K562 (cell line): ENCODE measurements at regions not wholly inside any gene's neighbourhood (a gene's known extent, or its start where the extent isn't known, plus 50 kb on each side); places are given as distances from the start of the nearest gene placed in this dataset.

Source experiments
- ATAC-seq: fragments of 200-7000 bp; cut with Tn5 transposase; 3 replicates; pipeline ENCODE4 v1.9.1; 2020; ENCODE audit warnings: moderate library complexity
- BruUV-seq: library from RNA; stranded (reverse); fragments of 400-500 nt; replicated peaks from 2 replicates; lab custom pipeline; 2021; lab: Mats Ljungman, UMichigan
- CTCF ChIA-PET: fragments of 300-600 bp; formaldehyde crosslinking; extraction: SDS; loops from one replicate; lab custom pipeline; 2021; ENCODE audit warnings: low intra/inter-chr PET ratio; lab: Yijun Ruan, JAX
- POLR2A ChIA-PET: fragments of 300-600, 350-650 bp; sonication (Branson Sonifier 250); formaldehyde crosslinking; extraction: SDS; loops from one replicate; lab custom pipeline; 2021; ENCODE audit warnings: antibody characterized with exemption, inconsistent platforms; lab: Yijun Ruan, JAX
- DNase-seq, 4 experiments: peaks; one replicate each; pipeline versions ENCODE4 v3.0.0 to v3.0.0-alpha.2; 2011 to 2018; ENCODE audit warnings: low spot score in 3 of 4, mixed read lengths in 3 of 4; ENCODE audit errors: extremely low read depth in 1 of 4
- FAIRE-seq: peaks from 2 replicates; lab custom pipeline; 2011; peaks lifted over from hg19 to GRCh38; lab: Jason Lieb, UNC
- H2AFZ ChIP-seq: 2 replicates; pipeline ENCODE4 v1.6.0; 2011; ENCODE audit warnings: low read depth, low read length, control low read depth, inconsistent platforms
- H3K27ac ChIP-seq: fragments of 200-600 bp; 3 replicates; pipeline ENCODE4 v1.8.0; 2011; ENCODE audit warnings: low read depth, mild to moderate bottlenecking, control low read depth, inconsistent platforms, low read length, moderate library complexity, mixed read lengths; ENCODE audit errors: extremely low read depth
- H3K27me3 ChIP-seq, 2 experiments: fragments of 300-600 bp in 1 of 2; 2 replicates in 1 of 2; 3 replicates in 1 of 2; pipeline versions ENCODE4 v1.6.0 to v1.8.0; 2011; ENCODE audit warnings: inconsistent platforms in 2 of 2, low read length in 2 of 2, mild to moderate bottlenecking in 1 of 2, mixed read lengths in 1 of 2, moderate library complexity in 1 of 2; ENCODE audit not compliant: control insufficient read depth in 2 of 2, insufficient read depth in 2 of 2
- H3K36me3 ChIP-seq: fragments of 300-600 bp; 3 replicates; pipeline ENCODE4 v1.8.0; 2011; ENCODE audit warnings: mild to moderate bottlenecking, low read length, inconsistent platforms; ENCODE audit not compliant: control insufficient read depth, insufficient read depth
- H3K4me1 ChIP-seq, 2 experiments: fragments of 200-600 bp in 1 of 2; replicated peaks in 1 of 2; 2 replicates in 1 of 2; 3 replicates in 1 of 2; pipeline versions ENCODE4 v1.5.1 to v1.8.0; 2011; ENCODE audit warnings: inconsistent platforms in 2 of 2, low read length in 2 of 2, mild to moderate bottlenecking in 1 of 2, mixed read lengths in 1 of 2, moderate library complexity in 1 of 2; ENCODE audit not compliant: control insufficient read depth in 2 of 2, insufficient read depth in 2 of 2
- H3K4me2 ChIP-seq: 2 replicates; pipeline ENCODE4 v1.6.1; 2011; ENCODE audit warnings: low read length, control low read depth, inconsistent platforms, mixed read lengths; ENCODE audit not compliant: insufficient read depth
- H3K4me3 ChIP-seq: fragments of 200-600 bp; sonication (generic), shearing (Covaris generic); 2 replicates; pipeline ENCODE4 v1.5.1; 2016; ENCODE audit warnings: control low read depth, inconsistent platforms
- H3K79me2 ChIP-seq: fragments of 200-600 bp; 3 replicates; pipeline ENCODE4 v1.8.0; 2011; ENCODE audit warnings: low read length, inconsistent platforms; ENCODE audit not compliant: control insufficient read depth, insufficient read depth
- H3K9ac ChIP-seq, 2 experiments: 2 replicates each; pipeline versions ENCODE4 v1.6.0 to v1.6.1; 2011; ENCODE audit warnings: low read depth in 2 of 2, low read length in 2 of 2, control low read depth in 1 of 2, inconsistent platforms in 1 of 2, mild to moderate bottlenecking in 1 of 2, mixed read lengths in 1 of 2; ENCODE audit not compliant: insufficient read depth in 1 of 2
- H3K9me1 ChIP-seq: one replicate; pipeline ENCODE4 v1.6.0; 2011; ENCODE audit warnings: inconsistent platforms, mild to moderate bottlenecking, low read length, moderate library complexity; ENCODE audit not compliant: control insufficient read depth, insufficient read depth
- H3K9me3 ChIP-seq: replicated peaks from 2 replicates; pipeline ENCODE4 v1.5.1; 2011; ENCODE audit warnings: low read depth, low read length, inconsistent platforms; ENCODE audit not compliant: control insufficient read depth, insufficient read depth
- H4K20me1 ChIP-seq: replicated peaks from 2 replicates; pipeline ENCODE4 v1.6.1; 2011; ENCODE audit warnings: low read length, inconsistent platforms, mixed read lengths; ENCODE audit not compliant: control insufficient read depth, insufficient read depth
- CBX3 ChIP-seq, 2 experiments: IDR thresholded peaks; 1 replicate in 1 of 2; 2 replicates in 1 of 2; pipeline ENCODE4 v1.6.1; 2012; ENCODE audit warnings: inconsistent platforms in 2 of 2, low read length in 2 of 2, borderline replicate concordance in 1 of 2, control low read depth in 1 of 2
- CHD4 ChIP-seq: fragments of 200-600 bp; sonication (generic); IDR thresholded peaks from 3 replicates; pipeline ENCODE4 v1.6.1; 2012; ENCODE audit warnings: low read depth, mild to moderate bottlenecking, mixed read lengths, low read length, inconsistent platforms; ENCODE audit not compliant: insufficient read depth, insufficient replicate concordance, poor library complexity, severe bottlenecking
- MYC ChIP-seq, 2 experiments: fragments of 250-450 bp in 1 of 2; sonication (Bioruptor Pico) in 1 of 2; IDR thresholded peaks; 2 replicates each; pipeline versions ENCODE4 v1.5.1 to v1.6.1; 2012 to 2021; ENCODE audit warnings: low read depth in 2 of 2, borderline replicate concordance in 1 of 2, improper control_type of control experiment in 1 of 2, low read length in 1 of 2, mild to moderate bottlenecking in 1 of 2, moderate library complexity in 1 of 2
- WGBS: fragments of 100-300 bp; shearing (Covaris generic); methylation state at CpG from one replicate; pipeline ENCODE4 v1.1.6; 2016; ENCODE audit warnings: low coverage, mixed read lengths; ENCODE audit not compliant: insufficient coverage; ENCODE audit errors: missing lambda C conversion rate; 5-methylcytosine and 5-hydroxymethylcytosine counted together
- in situ Hi-C: fragments of 300-500 bp; cut with MboI; formaldehyde crosslinking; loops from 4 replicates; pipeline ENCODE4 v1.15.0; 2018; ENCODE audit warnings: inconsistent platforms, mixed read lengths
- intact Hi-C: fragments of 100-400 bp; cut with micrococcal nuclease; formaldehyde crosslinking; loops from 2 replicates; pipeline ENCODE4 v1.14.2; 2022
- TF ChIP-seq, protein P1 (sequence below): fragments of 250-450 bp; sonication (Bioruptor Pico); IDR thresholded peaks from 2 replicates; pipeline ENCODE4 v1.8.0; 2021; ENCODE audit warnings: moderate library complexity, mild to moderate bottlenecking, inconsistent platforms
- TF ChIP-seq, protein P2 (sequence below): IDR thresholded peaks from 2 replicates; pipeline ENCODE4 v1.6.1; 2011; ENCODE audit not compliant: insufficient read length; ENCODE audit errors: extremely low read depth
- TF ChIP-seq, protein P3 (sequence below): fragments of 450-650 bp; IDR thresholded peaks from 2 replicates; pipeline ENCODE4 v1.6.1; 2017; ENCODE audit warnings: mild to moderate bottlenecking, moderate library complexity

DNA sequence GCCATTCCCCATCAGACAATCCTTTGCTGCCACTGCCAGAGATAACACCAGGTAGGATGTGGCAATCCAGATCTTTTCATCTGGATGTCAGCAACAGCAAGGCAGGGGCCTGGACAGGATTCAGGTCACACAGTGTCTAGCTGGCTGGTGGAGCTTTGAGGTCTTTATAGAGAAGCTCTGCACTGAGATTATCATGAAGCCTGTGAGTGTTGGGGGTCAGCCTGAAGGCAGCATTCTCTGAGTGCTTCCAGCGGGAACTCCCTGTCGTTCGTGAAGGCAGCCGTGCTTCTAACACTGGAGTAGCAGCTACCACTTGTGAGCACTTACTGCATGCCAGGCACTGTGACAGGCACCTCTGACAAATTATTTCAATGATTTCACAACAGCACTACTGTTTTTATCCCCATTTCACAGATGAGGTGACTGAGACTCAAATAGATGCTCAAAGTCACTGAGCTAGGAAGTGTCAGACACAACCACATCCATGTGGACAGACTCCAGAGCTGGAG is 85.7 kb downstream of the SEMA4F start:
- no peak overlapping the region for H2AFZ ChIP-seq
- TF ChIP-seq, protein P1, sequence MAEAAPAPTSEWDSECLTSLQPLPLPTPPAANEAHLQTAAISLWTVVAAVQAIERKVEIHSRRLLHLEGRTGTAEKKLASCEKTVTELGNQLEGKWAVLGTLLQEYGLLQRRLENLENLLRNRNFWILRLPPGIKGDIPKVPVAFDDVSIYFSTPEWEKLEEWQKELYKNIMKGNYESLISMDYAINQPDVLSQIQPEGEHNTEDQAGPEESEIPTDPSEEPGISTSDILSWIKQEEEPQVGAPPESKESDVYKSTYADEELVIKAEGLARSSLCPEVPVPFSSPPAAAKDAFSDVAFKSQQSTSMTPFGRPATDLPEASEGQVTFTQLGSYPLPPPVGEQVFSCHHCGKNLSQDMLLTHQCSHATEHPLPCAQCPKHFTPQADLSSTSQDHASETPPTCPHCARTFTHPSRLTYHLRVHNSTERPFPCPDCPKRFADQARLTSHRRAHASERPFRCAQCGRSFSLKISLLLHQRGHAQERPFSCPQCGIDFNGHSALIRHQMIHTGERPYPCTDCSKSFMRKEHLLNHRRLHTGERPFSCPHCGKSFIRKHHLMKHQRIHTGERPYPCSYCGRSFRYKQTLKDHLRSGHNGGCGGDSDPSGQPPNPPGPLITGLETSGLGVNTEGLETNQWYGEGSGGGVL: no peak
- TF ChIP-seq MYC (IDR thresholded peaks at IDR 0.05; ENCODE audit: low read depth, low read length) (no peak), MYC (CRISPR knock-in tag; IDR thresholded peaks at IDR 0.05; ENCODE audit: borderline replicate concordance, low read depth) (no peak), CBX3 (IDR thresholded peaks at IDR 0.05; ENCODE audit: borderline replicate concordance in 1 of 2, low read length in 2 of 2) (no peak), CHD4 (no peak)
- TF ChIP-seq, protein P2, sequence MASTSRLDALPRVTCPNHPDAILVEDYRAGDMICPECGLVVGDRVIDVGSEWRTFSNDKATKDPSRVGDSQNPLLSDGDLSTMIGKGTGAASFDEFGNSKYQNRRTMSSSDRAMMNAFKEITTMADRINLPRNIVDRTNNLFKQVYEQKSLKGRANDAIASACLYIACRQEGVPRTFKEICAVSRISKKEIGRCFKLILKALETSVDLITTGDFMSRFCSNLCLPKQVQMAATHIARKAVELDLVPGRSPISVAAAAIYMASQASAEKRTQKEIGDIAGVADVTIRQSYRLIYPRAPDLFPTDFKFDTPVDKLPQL: no peak
- TF ChIP-seq, protein P3, sequence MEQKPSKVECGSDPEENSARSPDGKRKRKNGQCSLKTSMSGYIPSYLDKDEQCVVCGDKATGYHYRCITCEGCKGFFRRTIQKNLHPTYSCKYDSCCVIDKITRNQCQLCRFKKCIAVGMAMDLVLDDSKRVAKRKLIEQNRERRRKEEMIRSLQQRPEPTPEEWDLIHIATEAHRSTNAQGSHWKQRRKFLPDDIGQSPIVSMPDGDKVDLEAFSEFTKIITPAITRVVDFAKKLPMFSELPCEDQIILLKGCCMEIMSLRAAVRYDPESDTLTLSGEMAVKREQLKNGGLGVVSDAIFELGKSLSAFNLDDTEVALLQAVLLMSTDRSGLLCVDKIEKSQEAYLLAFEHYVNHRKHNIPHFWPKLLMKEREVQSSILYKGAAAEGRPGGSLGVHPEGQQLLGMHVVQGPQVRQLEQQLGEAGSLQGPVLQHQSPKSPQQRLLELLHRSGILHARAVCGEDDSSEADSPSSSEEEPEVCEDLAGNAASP: no peak
- H3K4me1 ChIP-seq: no peaks in the 10 kb centered on the region
- no peaks in the 10 kb centered on the region for H3K9me1 ChIP-seq
- intact Hi-C loops: no loop called here
- DNase-seq: no peak
- POLR2A ChIA-PET: interaction anchor here (1.0 to 1.1 kb wide), 2 partner anchors 11 to 14 kb away, joined by 3 read pairs; no protein-coding TSS in a partner anchor
- no peaks in the 10 kb centered on the region for H4K20me1 ChIP-seq
- H3K27ac ChIP-seq: no peak overlapping the region
- no peak for ATAC-seq
- H3K79me2 ChIP-seq: no peaks in the 10 kb centered on the region
- CTCF ChIA-PET: no interaction called here
- H3K9ac ChIP-seq: no peak overlapping the region
- 2% methylated on average over 4 of the region's 4 CpGs for WGBS
- no peaks in the 10 kb centered on the region for H3K36me3 ChIP-seq
- BruUV-seq: no TSS peak
- no peak overlapping the region for H3K4me2 ChIP-seq
- no peak for FAIRE-seq
- H3K4me3 ChIP-seq: no peak overlapping the region
- in situ Hi-C loops: no loop called here
- H3K27me3 ChIP-seq: peaks cover 0 to 24% of the 10 kb centered on the region in 2 experiments; a peak in 2 of 5 replicates
- no peaks in the 10 kb centered on the region for H3K9me3 ChIP-seq
